ENCODE measurements at regions not wholly inside any gene's neighbourhood (a gene's known extent, or its start where the extent isn't known, plus 50 kb on each side); places are given as distances from the start of the nearest gene placed in this dataset.

DNA sequence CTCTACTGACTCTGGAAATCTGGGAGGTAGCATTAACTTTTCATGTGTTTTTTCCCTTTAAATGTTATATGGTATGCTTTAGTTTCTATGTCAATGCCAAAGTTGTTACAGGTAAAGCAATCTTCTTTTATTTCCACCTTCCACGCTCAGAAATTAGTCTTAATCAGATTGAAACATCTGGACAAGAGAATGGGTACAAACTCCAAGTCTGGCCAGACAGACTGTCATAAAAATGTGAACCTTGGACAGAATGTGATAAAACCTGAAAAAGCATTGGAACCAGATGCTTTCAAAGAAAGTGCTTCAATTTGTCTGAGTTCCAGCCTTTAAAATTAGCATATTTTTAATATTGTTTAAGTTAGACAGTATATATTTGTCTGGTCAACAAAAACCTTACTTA lies 110.7 kb upstream of the P2RY1 start:
- H3K27me3 ChIP-seq (ENCODE audit: low read depth): no peaks in the 10 kb centered on the region
- no peak for TF ChIP-seq CTCF (IDR thresholded peaks at IDR 0.05; ENCODE audit: borderline replicate concordance)
- H3K27ac ChIP-seq (replicated peaks): no peak overlapping the region
- H3K9me3 ChIP-seq (replicated peaks): peaks cover 10% of the 10 kb centered on the region
- DNase-seq: no peak
- no peaks in the 10 kb centered on the region for H3K36me3 ChIP-seq
- intact Hi-C loops (cut with micrococcal nuclease): no loop called here
- no peak overlapping the region for H3K4me3 ChIP-seq
- H3K4me1 ChIP-seq: no peaks in the 10 kb centered on the region

DNA sequence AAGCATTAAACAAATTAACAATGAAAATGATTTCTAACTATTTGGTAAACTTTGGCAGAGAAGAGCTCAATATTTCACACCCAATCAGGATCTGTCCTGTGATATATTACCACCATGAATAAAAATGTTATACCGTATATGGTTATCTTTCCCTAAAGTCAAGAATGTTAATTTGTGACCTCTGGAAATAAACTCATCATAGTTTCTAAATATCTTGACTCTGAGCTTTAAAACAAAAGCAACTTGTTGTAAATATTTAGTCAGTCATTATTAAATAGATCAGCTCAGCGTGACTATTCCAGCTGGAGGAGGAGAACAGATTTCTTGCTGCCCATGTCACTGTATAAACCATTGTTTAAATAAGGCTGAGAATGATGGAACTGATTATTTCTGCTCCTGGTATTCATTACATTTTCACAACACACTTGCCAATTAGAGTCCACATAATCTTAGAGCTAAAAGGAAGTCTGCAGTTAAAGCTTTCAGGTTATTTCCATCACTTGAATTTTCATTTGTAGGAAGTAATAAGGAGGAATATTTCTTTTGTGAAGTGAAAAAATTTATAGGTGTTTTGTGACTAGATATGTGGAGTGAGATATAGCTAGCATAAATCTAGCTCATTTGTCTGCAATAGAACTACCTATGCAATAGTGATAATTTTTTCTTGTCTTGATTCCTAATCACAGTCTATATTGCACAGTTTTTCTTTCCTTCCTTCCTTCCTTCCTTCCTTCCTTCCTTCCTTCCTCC lies 106.5 kb upstream of the P2RY1 start:
- intact Hi-C loops (cut with micrococcal nuclease): no loop called here
- no peaks in the 10 kb centered on the region for H3K36me3 ChIP-seq
- H3K27me3 ChIP-seq (ENCODE audit: low read depth): no peaks in the 10 kb centered on the region
- no peak overlapping the region for H3K27ac ChIP-seq (replicated peaks)
- no peak for TF ChIP-seq CTCF (IDR thresholded peaks at IDR 0.05; ENCODE audit: borderline replicate concordance)
- no peak for DNase-seq
- H3K4me1 ChIP-seq: no peaks in the 10 kb centered on the region
- H3K9me3 ChIP-seq (replicated peaks): no peaks in the 10 kb centered on the region
- no peak overlapping the region for H3K4me3 ChIP-seq

GRCh38 chr3:152729906-152730305 lies 105.0 kb upstream of the P2RY1 start:
- H3K36me3 ChIP-seq: no peaks in the 10 kb centered on the region
- no peak overlapping the region for H3K4me3 ChIP-seq
- H3K4me1 ChIP-seq: no peaks in the 10 kb centered on the region
- no peak for TF ChIP-seq CTCF (IDR thresholded peaks at IDR 0.05; ENCODE audit: borderline replicate concordance)
- DNase-seq: no peak
- H3K27me3 ChIP-seq (ENCODE audit: low read depth): no peaks in the 10 kb centered on the region
- H3K9me3 ChIP-seq (replicated peaks): no peaks in the 10 kb centered on the region
- no peak overlapping the region for H3K27ac ChIP-seq (replicated peaks)
- intact Hi-C loops (cut with micrococcal nuclease): no loop called here

- intact Hi-C loops (cut with micrococcal nuclease): no loop called here
- Histone ChIP-seq H3K36me3 (no peaks in the 10 kb centered on the region), H3K9me3 (replicated peaks) (no peaks in the 10 kb centered on the region), H3K27me3 (ENCODE audit: low read depth) (no peaks in the 10 kb centered on the region), H3K4me1 (no peaks in the 10 kb centered on the region), H3K27ac (replicated peaks) (no peak overlapping the region), H3K4me3 (no peak overlapping the region)
- DNase-seq: no peak
- TF ChIP-seq CTCF (IDR thresholded peaks at IDR 0.05; ENCODE audit: borderline replicate concordance): no peak
Measured at GRCh38 chr3:152731511-152731910, 103.4 kb upstream of the P2RY1 start.

GRCh38 chr3:152733584-152734119 lies 101.3 kb upstream of the P2RY1 start:
- intact Hi-C loops (cut with micrococcal nuclease): no loop called here
- no peak overlapping the region for H3K4me3 ChIP-seq
- H3K36me3 ChIP-seq: no peaks in the 10 kb centered on the region
- no peak for TF ChIP-seq CTCF (IDR thresholded peaks at IDR 0.05; ENCODE audit: borderline replicate concordance)
- no peak for DNase-seq
- H3K4me1 ChIP-seq: peaks cover 9% of the 10 kb centered on the region
- H3K9me3 ChIP-seq (replicated peaks): no peaks in the 10 kb centered on the region
- no peaks in the 10 kb centered on the region for H3K27me3 ChIP-seq (ENCODE audit: low read depth)
- H3K27ac ChIP-seq (replicated peaks): no peak overlapping the region

All from left ventricle myocardium inferior (tissue), 1 donor.